HepG2 (cell line): ENCODE measurements at regions not wholly inside any gene's neighbourhood (a gene's known extent, or its start where the extent isn't known, plus 50 kb on each side); places are given as distances from the start of the nearest gene placed in this dataset.

Experiments
- ATAC-seq: fragments of 200-7000 bp; cut with Tn5 transposase; 3 replicates; pipeline ENCODE4 v1.9.1; 2020; ENCODE audit warnings: mild to moderate bottlenecking, moderate library complexity
- BruUV-seq: library from RNA; stranded (reverse); fragments of 400-500 nt; replicated peaks from 2 replicates; lab custom pipeline; 2021; lab: Mats Ljungman, UMichigan
- CTCF ChIA-PET: fragments of 300-600 bp; formaldehyde crosslinking; extraction: SDS; loops from one replicate; lab custom pipeline; 2021; ENCODE audit warnings: low total read pairs, inconsistent platforms, low intra/inter-chr PET ratio; lab: Yijun Ruan, JAX
- POLR2A ChIA-PET: fragments of 350-600 bp; sonication (Branson Sonifier 250); formaldehyde crosslinking; loops from one replicate; lab custom pipeline; 2020; ENCODE audit warnings: antibody characterized with exemption, inconsistent platforms; lab: Yijun Ruan, JAX
- DNase-seq: peaks from one replicate; pipeline ENCODE4 v3.0.0-alpha.2; 2015; ENCODE audit warnings: low spot score
- FAIRE-seq: peaks from 3 replicates; lab custom pipeline; 2011; peaks lifted over from hg19 to GRCh38; lab: Jason Lieb, UNC
- H2AFZ ChIP-seq: one replicate; pipeline ENCODE4 v1.6.1; 2011; ENCODE audit warnings: low read length, inconsistent platforms
- H3K27ac ChIP-seq: fragments of 300-600 bp; 3 replicates; pipeline ENCODE4 v1.8.0; 2011; ENCODE audit warnings: mixed run types, mild to moderate bottlenecking, mixed read lengths, low read length, inconsistent platforms; ENCODE audit not compliant: insufficient read depth; ENCODE audit errors: extremely low read length
- H3K27me3 ChIP-seq, 2 experiments: fragments of 200-600 bp in 1 of 2; 2 replicates in 1 of 2; 3 replicates in 1 of 2; pipeline versions ENCODE4 v1.6.0 to v1.8.0; 2011; ENCODE audit warnings: low read length in 2 of 2, mild to moderate bottlenecking in 2 of 2, moderate library complexity in 2 of 2, inconsistent platforms in 1 of 2; ENCODE audit not compliant: insufficient read depth in 2 of 2, control insufficient read depth in 1 of 2
- H3K36me3 ChIP-seq, 2 experiments: fragments of 200-600 bp in 1 of 2; replicated peaks in 1 of 2; 2 replicates in 1 of 2; 3 replicates in 1 of 2; pipeline versions ENCODE4 v1.5.1 to v1.8.0; 2011; ENCODE audit warnings: low read length in 2 of 2, inconsistent platforms in 1 of 2; ENCODE audit not compliant: insufficient read depth in 2 of 2, control insufficient read depth in 1 of 2
- H3K4me1 ChIP-seq: 2 replicates; pipeline ENCODE4 v1.5.1; 2012; ENCODE audit warnings: low read length, inconsistent platforms; ENCODE audit not compliant: insufficient read depth
- H3K4me2 ChIP-seq: 2 replicates; pipeline ENCODE4 v1.6.0; 2011; ENCODE audit warnings: low read depth, low read length, inconsistent platforms
- H3K4me3 ChIP-seq, 3 experiments: fragments of 200-600 bp in 1 of 3; sonication (generic), shearing (Covaris generic) in 1 of 3; replicated peaks in 1 of 3; 2 replicates each; pipeline ENCODE4 v1.5.1; 2011 to 2016; ENCODE audit warnings: low read length in 3 of 3, inconsistent platforms in 2 of 3, low read depth in 2 of 3, mild to moderate bottlenecking in 2 of 3, control low read depth in 1 of 3, mixed read lengths in 1 of 3; ENCODE audit not compliant: insufficient read depth in 1 of 3
- H3K79me2 ChIP-seq: one replicate; pipeline ENCODE4 v1.6.1; 2011; ENCODE audit warnings: low read length, inconsistent platforms; ENCODE audit not compliant: insufficient read depth
- H3K9ac ChIP-seq: 2 replicates; pipeline ENCODE4 v1.6.0; 2011; ENCODE audit warnings: mild to moderate bottlenecking, low read depth, low read length, inconsistent platforms; ENCODE audit not compliant: insufficient read depth
- H3K9me3 ChIP-seq: 2 replicates; pipeline ENCODE4 v1.5.1; 2012; ENCODE audit warnings: mild to moderate bottlenecking, low read length
- H4K20me1 ChIP-seq: 2 replicates; pipeline ENCODE4 v1.6.0; 2011; ENCODE audit warnings: inconsistent platforms, mild to moderate bottlenecking, low read length, moderate library complexity; ENCODE audit not compliant: insufficient read depth
- ARID2 ChIP-seq: sonication (generic); formaldehyde crosslinking; IDR thresholded peaks from 2 replicates; pipeline ENCODE4 v1.8.1; 2022; ENCODE audit warnings: mild to moderate bottlenecking, missing genetic modification reagents, borderline replicate concordance
- ARNT ChIP-seq: fragments of 450-650 bp; IDR thresholded peaks from 2 replicates; pipeline ENCODE4 v1.6.1; 2017
- CSRNP1 ChIP-seq: sonication (generic); formaldehyde crosslinking; IDR thresholded peaks from 2 replicates; pipeline ENCODE4 v1.8.1; 2023; ENCODE audit warnings: mild to moderate bottlenecking, missing genetic modification reagents
- HOXA3 ChIP-seq: sonication (generic); formaldehyde crosslinking; IDR thresholded peaks from 2 replicates; pipeline ENCODE4 v1.5.0; 2020; ENCODE audit warnings: missing genetic modification reagents
- MIXL1 ChIP-seq: IDR thresholded peaks from 2 replicates; pipeline ENCODE4 v1.6.1; 2016
- NFYC ChIP-seq: IDR thresholded peaks from 2 replicates; pipeline ENCODE4 v1.6.1; 2016; ENCODE audit warnings: missing genetic modification reagents, missing compliant biosample characterization
- YY1 ChIP-seq: IDR thresholded peaks from 2 replicates; pipeline ENCODE4 v1.6.1; 2011; ENCODE audit warnings: low read length, low read depth, moderate library complexity, mild to moderate bottlenecking; ENCODE audit not compliant: insufficient read depth, insufficient replicate concordance
- ZBTB10 ChIP-seq: sonication (generic); formaldehyde crosslinking; IDR thresholded peaks from 2 replicates; pipeline ENCODE4 v1.4.0; 2020; ENCODE audit warnings: missing genetic modification reagents, borderline replicate concordance
- ZKSCAN1 ChIP-seq: fragments of 150-350 bp; IDR thresholded peaks from 2 replicates; pipeline ENCODE4 v1.6.1; 2014; ENCODE audit warnings: low read length
- WGBS: methylation state at CpG from one replicate; pipeline ENCODE4 v1.1.6; 2017; ENCODE audit warnings: low lambda C conversion rate; 5-methylcytosine and 5-hydroxymethylcytosine counted together
- in situ Hi-C: cut with HindIII; loops from 2 replicates; pipeline ENCODE4 v1.10.0; 2017; ENCODE audit warnings: low pct_unique_long_range_greater_than_20kb; ENCODE audit not compliant: extremely low pct_ligation_motif_present
- intact Hi-C: fragments of 100-400 bp; cut with micrococcal nuclease; formaldehyde crosslinking; loops from one replicate; pipeline ENCODE4 v1.10.0; 2022; ENCODE audit not compliant: unreplicated experiment
- TF ChIP-seq, protein P1 (sequence below): sonication (generic); formaldehyde crosslinking; IDR thresholded peaks from 2 replicates; pipeline ENCODE4 v1.8.1; 2023; ENCODE audit warnings: mild to moderate bottlenecking, moderate library complexity, missing genetic modification reagents
- TF ChIP-seq, protein P2 (sequence below): IDR thresholded peaks from 2 replicates; pipeline ENCODE4 v1.6.1; 2016
- TF ChIP-seq, protein P3 (sequence below): IDR thresholded peaks from 2 replicates; pipeline ENCODE4 v1.6.1; 2016
- TF ChIP-seq, protein P4 (sequence below): sonication (generic); formaldehyde crosslinking; IDR thresholded peaks from 2 replicates; pipeline ENCODE4 v1.4.0; 2020; ENCODE audit warnings: missing genetic modification reagents

DNA sequence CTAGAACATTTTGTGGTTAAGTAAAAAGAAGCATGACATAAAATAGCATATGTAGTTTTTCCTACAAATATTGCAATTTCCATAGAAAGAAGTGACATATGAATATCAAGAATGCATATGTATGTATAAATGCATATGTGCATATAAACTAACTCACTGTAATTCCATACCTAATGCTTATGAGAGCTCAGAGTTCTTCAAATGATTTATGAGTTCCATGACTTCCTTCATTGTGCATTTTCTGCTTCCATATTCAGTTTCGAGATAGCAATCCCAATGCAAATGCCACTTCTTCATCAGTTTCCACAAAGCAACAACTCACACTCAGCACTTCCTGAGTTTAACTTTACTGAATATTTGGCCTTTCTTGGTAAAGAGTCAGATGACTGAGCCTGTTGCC, 1744.3 kb upstream of the MIR17HG start:
- no peak for DNase-seq
- Histone ChIP-seq H3K9ac (no peak overlapping the region), H3K4me3 (no peak overlapping the region), H3K4me1 (no peaks in the 10 kb centered on the region), H3K27me3 (no peaks in the 10 kb centered on the region), H3K9me3 (peaks cover 66% of the 10 kb centered on the region), H3K79me2 (no peaks in the 10 kb centered on the region), H4K20me1 (no peaks in the 10 kb centered on the region), H3K36me3 (no peaks in the 10 kb centered on the region), H3K4me2 (no peak overlapping the region), H2AFZ (no peak overlapping the region), H3K27ac (no peak overlapping the region)
- no peak for FAIRE-seq
- TF ChIP-seq YY1: no peak
- TF ChIP-seq ARID2 (CRISPR knock-in tag): no peak
- TF ChIP-seq CSRNP1 (CRISPR knock-in tag): no peak
- no peak for TF ChIP-seq MIXL1
- TF ChIP-seq, protein P1, sequence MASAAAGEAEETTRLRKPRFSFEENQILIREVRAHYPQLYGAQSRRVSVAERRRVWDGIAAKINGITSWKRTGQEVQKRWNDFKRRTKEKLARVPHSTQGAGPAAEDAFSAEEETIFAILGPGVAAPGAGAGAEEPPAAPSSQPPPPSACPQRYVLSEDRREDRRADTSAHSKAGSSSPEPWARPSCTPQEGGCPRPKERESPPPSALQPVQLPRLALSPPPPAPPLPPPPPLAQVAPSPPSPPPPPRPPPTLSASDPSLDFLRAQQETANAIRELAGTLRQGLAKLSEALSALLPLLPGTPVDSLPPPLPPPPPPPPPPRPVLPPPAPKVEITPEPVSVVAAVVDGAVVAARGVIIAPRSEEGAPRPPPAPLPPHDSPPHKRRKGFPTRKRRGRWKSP (CRISPR knock-in tag): no peak
- no peak for TF ChIP-seq ARNT
- TF ChIP-seq, protein P2, sequence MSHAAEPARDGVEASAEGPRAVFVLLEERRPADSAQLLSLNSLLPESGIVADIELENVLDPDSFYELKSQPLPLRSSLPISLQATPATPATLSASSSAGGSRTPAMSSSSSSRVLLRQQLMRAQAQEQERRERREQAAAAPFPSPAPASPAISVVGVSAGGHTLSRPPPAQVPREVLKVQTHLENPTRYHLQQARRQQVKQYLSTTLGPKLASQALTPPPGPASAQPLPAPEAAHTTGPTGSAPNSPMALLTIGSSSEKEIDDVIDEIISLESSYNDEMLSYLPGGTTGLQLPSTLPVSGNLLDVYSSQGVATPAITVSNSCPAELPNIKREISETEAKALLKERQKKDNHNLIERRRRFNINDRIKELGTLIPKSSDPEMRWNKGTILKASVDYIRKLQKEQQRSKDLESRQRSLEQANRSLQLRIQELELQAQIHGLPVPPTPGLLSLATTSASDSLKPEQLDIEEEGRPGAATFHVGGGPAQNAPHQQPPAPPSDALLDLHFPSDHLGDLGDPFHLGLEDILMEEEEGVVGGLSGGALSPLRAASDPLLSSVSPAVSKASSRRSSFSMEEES (CRISPR knock-in tag): no peak
- TF ChIP-seq, protein P3, sequence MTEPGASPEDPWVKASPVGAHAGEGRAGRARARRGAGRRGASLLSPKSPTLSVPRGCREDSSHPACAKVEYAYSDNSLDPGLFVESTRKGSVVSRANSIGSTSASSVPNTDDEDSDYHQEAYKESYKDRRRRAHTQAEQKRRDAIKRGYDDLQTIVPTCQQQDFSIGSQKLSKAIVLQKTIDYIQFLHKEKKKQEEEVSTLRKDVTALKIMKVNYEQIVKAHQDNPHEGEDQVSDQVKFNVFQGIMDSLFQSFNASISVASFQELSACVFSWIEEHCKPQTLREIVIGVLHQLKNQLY (CRISPR knock-in tag): no peak
- TF ChIP-seq, protein P4, sequence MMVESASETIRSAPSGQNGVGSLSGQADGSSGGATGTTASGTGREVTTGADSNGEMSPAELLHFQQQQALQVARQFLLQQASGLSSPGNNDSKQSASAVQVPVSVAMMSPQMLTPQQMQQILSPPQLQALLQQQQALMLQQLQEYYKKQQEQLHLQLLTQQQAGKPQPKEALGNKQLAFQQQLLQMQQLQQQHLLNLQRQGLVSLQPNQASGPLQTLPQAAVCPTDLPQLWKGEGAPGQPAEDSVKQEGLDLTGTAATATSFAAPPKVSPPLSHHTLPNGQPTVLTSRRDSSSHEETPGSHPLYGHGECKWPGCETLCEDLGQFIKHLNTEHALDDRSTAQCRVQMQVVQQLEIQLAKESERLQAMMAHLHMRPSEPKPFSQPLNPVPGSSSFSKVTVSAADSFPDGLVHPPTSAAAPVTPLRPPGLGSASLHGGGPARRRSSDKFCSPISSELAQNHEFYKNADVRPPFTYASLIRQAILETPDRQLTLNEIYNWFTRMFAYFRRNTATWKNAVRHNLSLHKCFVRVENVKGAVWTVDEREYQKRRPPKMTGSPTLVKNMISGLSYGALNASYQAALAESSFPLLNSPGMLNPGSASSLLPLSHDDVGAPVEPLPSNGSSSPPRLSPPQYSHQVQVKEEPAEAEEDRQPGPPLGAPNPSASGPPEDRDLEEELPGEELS: no peak
- no peak for TF ChIP-seq NFYC (CRISPR knock-in tag)
- TF ChIP-seq ZKSCAN1: no peak
- TF ChIP-seq ZBTB10 (CRISPR knock-in tag): no peak
- no peak for TF ChIP-seq HOXA3 (CRISPR knock-in tag)
- BruUV-seq: no TSS peak
- intact Hi-C loops (no loop called here), in situ Hi-C loops (no loop called here)
- 0% methylated on average over 1 of the region's 1 CpG for WGBS
- no peak for ATAC-seq
- POLR2A ChIA-PET: no interaction called here
- CTCF ChIA-PET: no interaction called here
